ENCODE measurements at regions not wholly inside any gene's neighbourhood (a gene's known extent, or its start where the extent isn't known, plus 50 kb on each side); places are given as distances from the start of the nearest gene placed in this dataset.

GRCh38 chr2:16254356-16254965 lies 314.1 kb downstream of the MYCN start:
- TF ChIP-seq REST (IDR thresholded peaks at IDR 0.05; ENCODE audit: insufficient read depth in 1 of 2, low read depth in 2 of 2, low read length in 2 of 2), result no peak
- TF ChIP-seq POLR2AphosphoS5 (IDR thresholded peaks at IDR 0.05; ENCODE audit: low read depth, low read length), result no peak
- no peak for TF ChIP-seq TAF1 (IDR thresholded peaks at IDR 0.05; ENCODE audit: borderline replicate concordance, insufficient read depth, low read length)
- TF ChIP-seq SIN3A (IDR thresholded peaks at IDR 0.05; ENCODE audit: borderline replicate concordance, insufficient read depth, low read length), result no peak
- TF ChIP-seq FOXP2 (optimal IDR thresholded peaks at IDR 0.05; ENCODE audit: borderline replicate concordance, extremely low read depth, extremely low read length, insufficient read depth), result no peak

GRCh38 chr2:16253291-16253690 lies 312.9 kb downstream of the MYCN start:
- TF ChIP-seq TAF1 (IDR thresholded peaks at IDR 0.05; ENCODE audit: borderline replicate concordance, insufficient read depth, low read length) (no peak), SIN3A (IDR thresholded peaks at IDR 0.05; ENCODE audit: borderline replicate concordance, insufficient read depth, low read length) (no peak), POLR2AphosphoS5 (IDR thresholded peaks at IDR 0.05; ENCODE audit: low read depth, low read length) (no peak), FOXP2 (optimal IDR thresholded peaks at IDR 0.05; ENCODE audit: borderline replicate concordance, extremely low read depth, extremely low read length, insufficient read depth) (no peak), REST (IDR thresholded peaks at IDR 0.05; ENCODE audit: insufficient read depth in 1 of 2, low read depth in 2 of 2, low read length in 2 of 2) (no peak)

DNA sequence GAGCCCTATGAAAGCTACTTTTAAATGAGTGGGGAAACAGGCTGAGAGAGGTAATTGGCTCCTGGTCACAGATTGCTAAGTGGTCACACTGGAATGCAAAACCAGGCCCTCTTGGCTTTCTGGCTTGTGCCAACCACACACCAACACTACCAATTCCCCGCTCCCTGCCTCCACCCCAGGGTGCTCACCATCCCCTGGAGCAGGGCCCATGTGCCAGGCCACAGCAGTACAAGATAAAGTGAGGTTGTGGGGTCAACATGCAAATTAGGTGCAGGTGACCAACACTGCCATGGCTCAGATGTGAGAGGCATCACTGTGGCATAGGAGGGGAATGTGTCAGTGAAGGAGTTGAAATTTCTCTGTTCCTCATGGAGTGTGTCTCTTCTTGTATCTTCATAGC lies 312.5 kb downstream of the MYCN start:
- TF ChIP-seq FOXP2 (optimal IDR thresholded peaks at IDR 0.05; ENCODE audit: borderline replicate concordance, extremely low read depth, extremely low read length, insufficient read depth), result no peak
- no peak for TF ChIP-seq SIN3A (IDR thresholded peaks at IDR 0.05; ENCODE audit: borderline replicate concordance, insufficient read depth, low read length)
- TF ChIP-seq REST (IDR thresholded peaks at IDR 0.05; ENCODE audit: insufficient read depth in 1 of 2, low read depth in 2 of 2, low read length in 2 of 2), result no peak
- no peak for TF ChIP-seq POLR2AphosphoS5 (IDR thresholded peaks at IDR 0.05; ENCODE audit: low read depth, low read length)
- TF ChIP-seq TAF1 (IDR thresholded peaks at IDR 0.05; ENCODE audit: borderline replicate concordance, insufficient read depth, low read length), result no peak

DNA sequence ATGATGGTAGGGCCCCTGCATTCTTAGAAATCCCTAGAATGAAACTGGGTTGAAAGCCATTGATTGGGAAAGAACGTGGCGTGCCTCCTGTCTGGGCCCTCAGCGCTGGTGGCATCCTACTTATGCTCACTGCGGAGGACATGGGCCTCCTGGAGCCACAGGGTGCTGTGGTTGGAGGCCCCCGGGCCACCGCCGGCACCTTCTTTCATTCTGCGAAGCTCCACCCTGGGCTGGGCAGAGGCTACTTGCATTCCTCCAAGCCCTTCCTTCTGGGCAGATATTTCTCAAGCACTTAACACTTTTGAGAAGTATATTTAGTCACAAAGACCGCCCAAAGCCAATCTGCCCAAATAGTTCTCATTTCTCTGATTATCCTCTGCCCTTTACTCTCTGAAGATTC lies 311.9 kb downstream of the MYCN start:
- TF ChIP-seq TAF1 (IDR thresholded peaks at IDR 0.05; ENCODE audit: borderline replicate concordance, insufficient read depth, low read length) (no peak), SIN3A (IDR thresholded peaks at IDR 0.05; ENCODE audit: borderline replicate concordance, insufficient read depth, low read length) (no peak), FOXP2 (optimal IDR thresholded peaks at IDR 0.05; ENCODE audit: borderline replicate concordance, extremely low read depth, extremely low read length, insufficient read depth) (no peak), POLR2AphosphoS5 (IDR thresholded peaks at IDR 0.05; ENCODE audit: low read depth, low read length) (no peak), REST (IDR thresholded peaks at IDR 0.05; ENCODE audit: insufficient read depth in 1 of 2, low read depth in 2 of 2, low read length in 2 of 2) (no peak)
